Bronchial epithelial cell (primary cell): ENCODE measurements at regions not wholly inside any gene's neighbourhood (a gene's known extent, or its start where the extent isn't known, plus 50 kb on each side); places are given as distances from the start of the nearest gene placed in this dataset.
"Not testable (repeated sequence)": the region's sequence is repeated elsewhere in the genome, so short reads cannot be mapped to it uniquely, and the experiment has no call there.

ENCODE experiments used
- DNase-seq: peaks from one replicate; pipeline ENCODE4 v3.0.0-alpha.2; 2010; ENCODE audit warnings: low read depth
- FAIRE-seq: peaks from 2 replicates; lab custom pipeline; 2011; peaks lifted over from hg19 to GRCh38; lab: Jason Lieb, UNC
- H3K27me3 ChIP-seq: 2 replicates; pipeline ENCODE4 v1.5.1; 2011; ENCODE audit warnings: low read length; ENCODE audit not compliant: control insufficient read depth, insufficient read depth
- H3K36me3 ChIP-seq: 2 replicates; pipeline ENCODE4 v1.5.1; 2011; ENCODE audit warnings: low read length; ENCODE audit not compliant: control insufficient read depth, insufficient read depth
- H3K4me3 ChIP-seq: 2 replicates; pipeline ENCODE4 v1.5.1; 2011; ENCODE audit warnings: mild to moderate bottlenecking, low read depth, low read length, control low read depth
- CTCF ChIP-seq: IDR thresholded peaks from 2 replicates; pipeline ENCODE4 v1.5.1; 2011; ENCODE audit warnings: mild to moderate bottlenecking, moderate library complexity, low read length, control low read depth, inconsistent platforms; ENCODE audit not compliant: insufficient read depth, severe bottlenecking

GRCh38 chr21:23822760-23823159 lies 1784.5 kb downstream of the MRPL39 start:
- no peaks in the 10 kb centered on the region for H3K27me3 ChIP-seq
- DNase-seq, result no peak
- TF ChIP-seq CTCF, result no peak
- H3K36me3 ChIP-seq, result no peaks in the 10 kb centered on the region
- H3K4me3 ChIP-seq, result no peak overlapping the region
- FAIRE-seq, result no peak

GRCh38 chr21:23817337-23817736 lies 1789.9 kb downstream of the MRPL39 start:
- no peak for TF ChIP-seq CTCF
- Histone ChIP-seq H3K36me3 (no peaks in the 10 kb centered on the region), H3K4me3 (no peak overlapping the region), H3K27me3 (no peaks in the 10 kb centered on the region)
- FAIRE-seq (no peak), DNase-seq (no peak)

- no peak for TF ChIP-seq CTCF
- H3K27me3 ChIP-seq, result no peaks in the 10 kb centered on the region
- no peaks in the 10 kb centered on the region for H3K36me3 ChIP-seq
- DNase-seq, result no peak
- FAIRE-seq, result no peak
- H3K4me3 ChIP-seq, result no peak overlapping the region
Observed at GRCh38 chr21:23812485-23812884, 1794.8 kb downstream of the MRPL39 start.

- no peak for FAIRE-seq
- no peaks in the 10 kb centered on the region for H3K36me3 ChIP-seq
- TF ChIP-seq CTCF, result no peak
Observed at GRCh38 chr21:23811805-23812204, 1795.5 kb downstream of the MRPL39 start.

GRCh38 chr21:23809573-23809972 lies 1797.7 kb downstream of the MRPL39 start:
- no peak overlapping the region for H3K4me3 ChIP-seq
- H3K36me3 ChIP-seq, result no peaks in the 10 kb centered on the region
- H3K27me3 ChIP-seq, result no peaks in the 10 kb centered on the region
- FAIRE-seq (no peak), DNase-seq (no peak)
- no peak for TF ChIP-seq CTCF

More at GRCh38 chr21:23811805-23812204, 1795.5 kb downstream of the MRPL39 start:
- no peaks in the 10 kb centered on the region for H3K27me3 ChIP-seq
- no peak for DNase-seq
- H3K4me3 ChIP-seq, result no peak overlapping the region

- not testable (repeated sequence) for DNase-seq, H3K4me3 ChIP-seq, H3K27me3 ChIP-seq, H3K36me3 ChIP-seq, FAIRE-seq
Observed at GRCh38 chr21:23806966-23807548, 1800.2 kb downstream of the MRPL39 start.
